ENCODE measurements at regions not wholly inside any gene's neighbourhood (a gene's known extent, or its start where the extent isn't known, plus 50 kb on each side); places are given as distances from the start of the nearest gene placed in this dataset.

DNA sequence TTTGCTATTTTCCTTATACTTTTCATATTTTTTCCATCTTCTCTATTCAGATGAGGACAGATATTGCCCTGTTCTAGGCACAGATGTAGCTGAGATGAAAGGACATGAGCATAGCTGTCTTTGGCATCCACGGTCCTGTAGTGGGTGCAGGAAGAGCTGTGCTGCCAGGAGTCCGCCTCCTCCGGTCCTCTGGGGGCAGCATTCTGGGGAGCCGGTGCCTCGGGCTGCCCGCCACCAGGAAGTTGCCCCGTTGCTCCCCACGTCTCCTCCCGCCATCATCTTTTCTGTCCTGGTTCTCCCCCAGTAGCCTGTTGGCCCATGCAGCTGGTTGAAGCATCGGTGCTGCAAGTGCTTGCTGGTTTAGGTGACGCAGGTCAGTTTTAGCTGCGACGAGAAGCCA is 170.0 kb upstream of the IRX4 start:
- DNase-seq (ENCODE audit: insufficient read length, low spot score) (no peak), FAIRE-seq (no peak)
- no peak for TF ChIP-seq CTCF (IDR thresholded peaks at IDR 0.05; ENCODE audit: insufficient read depth, missing control alignments)

DNA sequence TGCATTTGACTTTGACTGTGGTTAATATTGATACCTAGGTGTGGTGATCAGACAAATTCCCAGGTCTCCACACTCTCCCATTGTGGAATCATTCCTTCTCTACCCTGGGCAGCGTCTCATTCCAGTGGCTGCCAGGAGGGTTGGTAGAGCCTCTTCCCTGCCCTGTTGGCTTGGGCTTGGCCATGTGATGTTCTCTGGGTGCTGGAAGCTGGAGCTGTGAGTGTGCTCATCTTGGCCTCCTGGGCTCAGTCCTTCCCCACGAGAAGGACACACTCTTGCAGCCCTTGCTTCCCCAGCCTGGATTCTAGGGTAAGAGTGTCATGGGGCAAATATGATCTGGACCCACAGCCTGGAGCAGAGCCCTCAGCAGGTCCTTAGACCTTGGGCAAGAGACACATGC is 167.2 kb upstream of the IRX4 start:
- FAIRE-seq (no peak), DNase-seq (ENCODE audit: insufficient read length, low spot score) (no peak)
- TF ChIP-seq CTCF (IDR thresholded peaks at IDR 0.05; ENCODE audit: insufficient read depth, missing control alignments), result no peak

- DNase-seq (ENCODE audit: insufficient read length, low spot score) (no peak), FAIRE-seq (no peak)
- TF ChIP-seq CTCF (IDR thresholded peaks at IDR 0.05; ENCODE audit: insufficient read depth, missing control alignments), result no peak
Observed at GRCh38 chr5:2048664-2049063, 165.9 kb upstream of the IRX4 start.

GRCh38 chr5:2047341-2047927 is 164.7 kb upstream of the IRX4 start:
- FAIRE-seq, result no peak
- DNase-seq (ENCODE audit: insufficient read length, low spot score), result no peak
- TF ChIP-seq CTCF (IDR thresholded peaks at IDR 0.05; ENCODE audit: insufficient read depth, missing control alignments), result no peak

DNA sequence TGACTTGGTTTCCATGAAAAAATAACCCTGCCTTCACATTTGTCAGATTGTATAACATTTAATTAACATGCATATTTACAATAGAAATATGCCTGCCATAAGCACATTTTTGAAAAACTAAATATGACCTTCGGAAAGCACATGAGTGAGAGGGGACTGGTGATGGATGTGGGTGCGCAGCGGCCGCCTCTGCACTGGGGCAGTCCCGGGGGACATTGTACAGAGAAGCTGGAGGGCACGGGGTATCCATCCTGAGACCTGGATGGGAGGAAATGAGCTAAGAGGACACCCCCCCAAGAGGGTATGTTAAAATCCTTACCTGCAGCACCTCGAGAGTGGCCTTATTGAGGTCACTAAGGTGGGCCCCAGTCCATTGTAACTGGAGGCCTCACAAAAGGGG is 161.3 kb upstream of the IRX4 start:
- TF ChIP-seq CTCF (IDR thresholded peaks at IDR 0.05; ENCODE audit: insufficient read depth, missing control alignments), result no peak
- no peak for FAIRE-seq
- no peak for DNase-seq (ENCODE audit: insufficient read length, low spot score)

DNA sequence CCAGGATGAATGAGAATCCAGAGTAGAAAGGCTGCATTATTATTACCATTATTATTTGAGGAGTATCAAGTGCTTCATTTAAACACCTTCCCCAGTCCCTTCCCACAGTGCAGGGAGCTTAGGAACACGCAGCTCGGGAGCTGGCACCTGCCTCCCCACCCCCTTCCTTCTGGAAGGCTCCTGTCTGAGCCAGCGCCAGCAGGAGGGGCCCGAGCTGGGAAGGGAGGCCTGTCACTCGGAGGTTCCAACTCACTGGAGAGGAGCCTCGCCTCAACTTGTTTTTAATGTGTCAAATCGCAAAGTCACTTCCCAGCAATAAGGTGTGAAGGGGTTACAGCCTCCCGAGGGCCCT is 156.4 kb upstream of the IRX4 start:
- DNase-seq (ENCODE audit: insufficient read length, low spot score) (no peak), FAIRE-seq (no peak)
- no peak for TF ChIP-seq CTCF (IDR thresholded peaks at IDR 0.05; ENCODE audit: insufficient read depth, missing control alignments)

GRCh38 chr5:2038321-2039179 is 155.8 kb upstream of the IRX4 start:
- TF ChIP-seq CTCF (IDR thresholded peaks at IDR 0.05; ENCODE audit: insufficient read depth, missing control alignments), result peak; percentile 43
- DNase-seq (ENCODE audit: insufficient read length, low spot score) (peak; percentile 61), FAIRE-seq (no peak)

Data from D721Med (cell line).